Activated naive CD8-positive, alpha-beta T cell treated with anti-CD3 and anti-CD28 coated beads for 36 hours (primary cell): ENCODE measurements at regions not wholly inside any gene's neighbourhood (a gene's known extent, or its start where the extent isn't known, plus 50 kb on each side); places are given as distances from the start of the nearest gene placed in this dataset.

ENCODE experiments used
- DNase-seq: peaks from one replicate; pipeline ENCODE4 v3.0.0; 2021
- H3K27ac Mint-ChIP-seq: one replicate; pipeline ENCODE4 v1.8.0; 2022; ENCODE audit warnings: mild to moderate bottlenecking, moderate library complexity, mixed read lengths
- H3K27me3 Mint-ChIP-seq: one replicate; pipeline ENCODE4 v1.8.0; 2022; ENCODE audit warnings: mild to moderate bottlenecking, mixed read lengths
- H3K36me3 Mint-ChIP-seq: one replicate; pipeline ENCODE4 v1.8.0; 2021; ENCODE audit warnings: mild to moderate bottlenecking, mixed read lengths
- H3K4me1 Mint-ChIP-seq: one replicate; pipeline ENCODE4 v1.8.0; 2021; ENCODE audit warnings: mixed read lengths
- H3K4me3 Mint-ChIP-seq: one replicate; pipeline ENCODE4 v1.8.0; 2022; ENCODE audit warnings: mild to moderate bottlenecking, moderate library complexity, mixed read lengths
- H3K9me3 Mint-ChIP-seq: one replicate; pipeline ENCODE4 v1.8.0; 2022; ENCODE audit warnings: mixed read lengths

DNA sequence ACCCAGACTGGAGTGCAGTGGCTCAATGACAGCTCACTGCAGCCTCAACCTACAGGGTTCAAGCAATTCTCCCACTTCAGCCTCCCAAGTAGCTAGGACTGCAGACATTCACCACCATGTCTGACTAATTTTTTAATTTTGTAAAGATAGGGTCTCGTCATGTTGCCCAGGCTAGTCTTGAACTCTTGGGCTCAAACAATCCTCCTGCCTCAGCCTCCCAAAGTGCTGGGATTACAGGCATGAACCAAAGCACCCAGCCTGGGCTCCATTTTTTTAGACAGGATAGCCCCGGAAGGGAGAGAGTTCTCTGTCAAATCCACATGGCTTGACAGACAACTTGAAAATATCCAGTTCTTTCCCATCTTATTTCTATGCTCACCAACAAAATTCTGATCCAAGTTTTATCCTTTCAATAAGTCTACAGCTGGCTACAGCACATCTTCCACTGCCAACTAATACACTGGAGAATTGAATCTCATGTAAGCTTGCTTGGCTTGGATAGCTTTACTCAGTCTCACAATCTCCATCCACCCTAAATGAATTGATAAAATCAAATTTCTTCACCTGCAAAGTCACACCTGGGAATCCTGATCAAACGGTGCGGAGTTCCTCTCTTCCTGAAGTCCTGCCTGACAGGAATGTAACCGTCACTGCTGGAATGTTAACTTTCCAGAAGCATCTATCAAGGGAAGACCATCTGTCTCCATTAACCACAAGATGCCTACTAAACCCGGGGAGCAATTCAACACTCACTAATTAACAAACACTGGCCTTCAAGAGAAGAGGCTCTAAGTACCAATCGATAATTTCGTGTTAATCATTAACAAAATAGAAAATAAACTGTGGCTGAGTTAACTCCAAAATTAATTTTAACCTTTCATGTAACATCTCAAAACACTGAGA is 239.7 kb upstream of the MKLN1 start:
- Mint-ChIP-seq H3K27me3 (no peaks in the 10 kb centered on the region), H3K27ac (no peak overlapping the region), H3K4me3 (no peak overlapping the region), H3K36me3 (peaks cover 57% of the 10 kb centered on the region), H3K4me1 (peaks cover 50% of the 10 kb centered on the region), H3K9me3 (peaks cover 20% of the 10 kb centered on the region)
- no peak for DNase-seq

DNA sequence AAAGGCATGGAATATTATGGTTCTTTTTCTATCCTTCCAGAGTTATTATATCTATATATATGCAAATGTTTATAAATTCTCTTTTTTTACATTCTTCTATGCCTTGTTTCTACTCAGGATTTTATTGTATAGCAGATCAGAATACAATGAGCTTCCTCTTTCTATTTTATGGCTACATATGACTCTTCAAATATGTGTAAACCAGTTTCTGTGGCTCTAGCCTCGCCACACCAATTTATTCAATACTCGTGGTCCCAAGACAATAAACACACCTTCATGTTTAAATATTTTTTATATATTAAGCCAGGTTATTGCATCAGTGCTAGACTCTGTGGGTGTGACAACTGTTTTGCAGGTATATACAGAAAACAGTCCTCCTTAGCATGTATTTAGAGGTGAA is 237.5 kb upstream of the MKLN1 start:
- H3K9me3 Mint-ChIP-seq = peaks cover 14% of the 10 kb centered on the region
- H3K27me3 Mint-ChIP-seq = no peaks in the 10 kb centered on the region
- no peak overlapping the region for H3K27ac Mint-ChIP-seq
- H3K4me3 Mint-ChIP-seq = no peak overlapping the region
- peaks cover 43% of the 10 kb centered on the region for H3K4me1 Mint-ChIP-seq
- no peak for DNase-seq
- H3K36me3 Mint-ChIP-seq = peaks cover 55% of the 10 kb centered on the region

DNA sequence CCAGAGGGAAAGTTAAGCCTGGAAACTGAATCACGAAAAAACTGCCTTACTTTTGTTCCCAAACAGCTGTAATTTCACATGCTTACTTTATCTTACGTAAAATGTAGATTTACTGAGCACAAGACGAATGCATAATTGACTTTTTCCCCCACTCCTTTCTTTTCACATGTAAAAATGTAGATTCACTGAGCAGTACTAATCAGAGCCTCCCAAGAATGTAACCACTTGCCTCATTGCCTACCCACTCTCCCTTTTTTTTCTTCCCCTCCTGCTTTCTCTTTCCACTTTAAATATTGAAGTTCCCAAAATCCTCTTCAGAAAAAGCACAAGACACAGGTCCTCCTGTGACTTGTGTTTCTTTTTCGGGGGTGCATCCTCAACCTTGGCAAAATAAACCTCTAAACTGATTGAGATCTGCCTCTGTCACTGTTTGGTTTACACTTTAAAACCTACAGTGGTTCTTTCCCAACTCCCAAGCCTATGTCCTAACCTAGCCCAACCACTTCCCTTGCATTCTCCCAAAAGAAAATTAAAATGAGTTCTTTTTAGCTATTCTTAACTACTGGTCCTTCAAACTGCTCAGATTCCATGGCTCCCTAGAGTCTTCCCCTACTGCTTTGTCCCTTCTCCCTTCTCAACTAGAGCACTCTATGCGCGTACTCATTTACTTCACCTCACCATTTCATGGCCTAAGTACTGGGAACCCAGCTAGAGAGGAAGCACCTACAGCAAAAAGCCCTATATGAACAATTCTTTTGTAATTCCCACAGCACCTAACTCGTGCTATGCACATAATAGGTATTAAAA is 236.6 kb upstream of the MKLN1 start:
- H3K27ac Mint-ChIP-seq = peak overlapping the region; percentile 0

DNA sequence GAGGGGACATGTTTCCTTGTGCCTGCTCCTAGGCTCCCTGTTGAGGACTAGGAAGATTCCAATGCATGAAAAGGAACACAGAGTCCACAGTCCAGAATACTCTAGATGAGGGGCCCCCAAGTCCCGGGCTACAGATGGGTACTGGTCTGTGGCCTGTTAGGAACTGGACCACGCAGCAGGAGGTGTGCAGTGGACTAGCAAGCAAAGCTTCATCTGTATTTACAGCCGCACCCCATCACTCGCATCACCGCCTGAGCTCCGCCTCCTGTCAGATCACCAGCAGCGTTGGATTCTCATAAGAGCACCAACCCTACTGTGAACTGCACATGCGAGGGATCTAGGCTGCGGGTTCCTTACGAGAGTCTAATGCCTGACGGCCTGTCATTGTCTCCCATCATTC is 233.0 kb upstream of the MKLN1 start:
- no peak for DNase-seq
- Mint-ChIP-seq H3K4me3 (no peak overlapping the region), H3K36me3 (peaks cover 50% of the 10 kb centered on the region), H3K27me3 (no peaks in the 10 kb centered on the region), H3K27ac (no peak overlapping the region), H3K9me3 (peaks cover 6% of the 10 kb centered on the region), H3K4me1 (peaks cover 63% of the 10 kb centered on the region)

More for the DNA sequence above, 236.6 kb upstream of the MKLN1 start:
- no peak for DNase-seq
- no peak overlapping the region for H3K4me3 Mint-ChIP-seq
- peaks cover 11% of the 10 kb centered on the region for H3K9me3 Mint-ChIP-seq
- H3K27me3 Mint-ChIP-seq = no peaks in the 10 kb centered on the region
- H3K36me3 Mint-ChIP-seq = peaks cover 49% of the 10 kb centered on the region
- peaks cover 44% of the 10 kb centered on the region for H3K4me1 Mint-ChIP-seq

DNA sequence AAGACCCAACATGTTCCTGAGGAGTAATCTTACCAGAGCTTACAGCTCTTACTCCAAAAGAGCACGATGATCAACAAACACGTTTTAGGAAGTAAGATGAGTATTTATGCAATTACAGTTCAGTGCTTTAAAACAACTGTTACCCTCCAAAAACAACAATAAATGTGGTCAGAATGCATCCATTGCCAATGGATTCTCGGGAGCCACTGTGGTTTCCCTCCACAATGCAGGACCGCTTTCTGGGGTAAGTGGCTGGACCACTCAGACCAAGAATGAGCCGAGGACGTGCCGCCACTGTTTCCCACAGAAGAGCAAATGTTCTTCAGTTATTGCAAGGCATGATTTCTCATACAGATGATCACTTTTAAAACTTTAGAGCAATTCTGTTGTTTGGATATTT is 232.3 kb upstream of the MKLN1 start:
- Mint-ChIP-seq H3K27me3 (no peaks in the 10 kb centered on the region), H3K36me3 (peaks cover 48% of the 10 kb centered on the region), H3K27ac (no peak overlapping the region), H3K4me3 (no peak overlapping the region), H3K9me3 (peaks cover 6% of the 10 kb centered on the region), H3K4me1 (peaks cover 68% of the 10 kb centered on the region)
- DNase-seq = no peak

DNA sequence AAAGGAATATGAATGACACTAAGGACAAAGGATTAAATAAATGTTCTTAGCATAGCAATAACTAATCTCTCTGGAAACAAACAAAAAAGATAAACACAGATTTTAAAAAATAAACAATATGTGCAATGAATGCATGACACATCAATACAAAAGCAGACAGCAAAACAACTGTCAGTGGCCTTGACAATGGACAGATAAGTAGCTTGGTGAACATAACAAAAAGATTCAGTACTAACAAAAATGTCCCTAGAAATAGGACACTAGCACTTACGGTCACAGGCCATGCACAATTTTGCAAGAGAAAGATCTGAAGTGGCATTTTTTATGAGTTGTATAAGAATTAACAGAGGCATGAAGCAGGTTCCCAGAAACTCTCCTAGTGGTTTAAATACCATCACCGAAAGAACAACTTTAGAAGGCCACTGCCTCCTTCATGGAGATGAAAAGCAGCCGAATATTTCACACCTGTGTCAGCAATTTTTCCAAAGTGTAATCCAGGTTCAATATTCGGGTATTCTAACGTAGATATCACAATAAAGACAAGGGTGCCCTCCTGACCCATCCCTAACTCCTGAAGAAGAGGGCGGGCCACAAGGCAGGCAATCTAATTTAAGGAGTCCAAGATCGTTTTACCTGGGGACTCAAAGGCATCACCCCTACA is 231.3 kb upstream of the MKLN1 start:
- Mint-ChIP-seq H3K9me3 (peaks cover under 1% of the 10 kb centered on the region), H3K27ac (no peak overlapping the region), H3K36me3 (peaks cover 44% of the 10 kb centered on the region), H3K4me1 (peaks cover 66% of the 10 kb centered on the region), H3K27me3 (no peaks in the 10 kb centered on the region), H3K4me3 (no peak overlapping the region)
- DNase-seq = no peak

DNA sequence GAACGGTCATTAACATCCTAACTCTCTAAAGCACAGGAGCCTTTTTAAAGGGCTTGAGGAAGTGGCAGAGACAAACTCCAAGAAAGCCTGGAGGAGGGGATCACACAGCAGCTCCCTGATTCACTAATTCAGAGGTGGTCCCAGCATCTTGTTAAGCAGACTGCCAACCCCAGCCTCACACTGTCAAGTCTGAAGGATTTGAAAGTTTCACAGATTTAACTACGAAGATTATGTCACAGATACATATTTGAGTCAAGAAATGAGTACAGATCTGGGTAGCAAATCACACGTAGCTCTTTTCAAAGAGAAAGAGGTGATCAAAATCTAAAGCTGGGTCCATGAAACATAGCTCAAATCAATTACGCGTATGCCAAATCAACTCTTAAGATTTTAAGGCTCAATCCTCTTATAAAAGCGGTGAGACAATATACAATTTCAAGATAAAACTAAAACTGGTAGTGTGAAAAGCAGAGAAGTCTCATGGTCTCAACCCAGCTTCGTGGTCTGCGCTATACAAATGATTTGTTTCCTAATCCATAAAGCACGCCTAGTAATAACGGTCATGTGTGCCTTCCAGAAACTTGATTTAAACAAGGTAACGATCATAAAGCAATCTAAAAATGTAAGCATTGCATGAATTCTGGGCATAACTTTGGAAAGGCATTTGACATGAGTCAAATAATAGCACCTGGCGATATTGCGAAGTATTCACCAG is 229.9 kb upstream of the MKLN1 start:
- Mint-ChIP-seq H3K27me3 (no peaks in the 10 kb centered on the region), H3K36me3 (peaks cover 47% of the 10 kb centered on the region), H3K27ac (peak overlapping the region; percentile 63), H3K9me3 (peaks cover 1% of the 10 kb centered on the region), H3K4me3 (no peak overlapping the region), H3K4me1 (peaks cover 74% of the 10 kb centered on the region)
- DNase-seq = no peak

DNA sequence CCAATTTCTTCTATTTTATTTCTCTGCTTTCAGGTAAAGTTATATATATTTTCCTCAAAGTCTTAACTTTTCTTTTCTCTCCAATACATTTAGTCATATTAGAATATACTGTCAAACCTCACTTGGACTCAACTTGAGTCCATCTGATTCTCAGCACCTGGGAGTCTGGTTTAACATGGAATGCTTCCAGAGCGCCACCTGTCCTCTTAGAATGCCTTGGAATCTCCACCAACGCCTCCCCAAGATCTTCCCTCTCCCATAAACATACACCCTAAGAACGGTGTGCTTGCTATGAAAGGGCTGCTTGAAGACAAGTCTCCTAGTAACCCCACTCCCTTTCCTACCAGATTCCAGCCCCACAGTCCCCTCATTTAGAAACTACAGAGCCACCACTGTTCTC is 229.1 kb upstream of the MKLN1 start:
- peak overlapping the region; percentile 32 for H3K27ac Mint-ChIP-seq

DNA sequence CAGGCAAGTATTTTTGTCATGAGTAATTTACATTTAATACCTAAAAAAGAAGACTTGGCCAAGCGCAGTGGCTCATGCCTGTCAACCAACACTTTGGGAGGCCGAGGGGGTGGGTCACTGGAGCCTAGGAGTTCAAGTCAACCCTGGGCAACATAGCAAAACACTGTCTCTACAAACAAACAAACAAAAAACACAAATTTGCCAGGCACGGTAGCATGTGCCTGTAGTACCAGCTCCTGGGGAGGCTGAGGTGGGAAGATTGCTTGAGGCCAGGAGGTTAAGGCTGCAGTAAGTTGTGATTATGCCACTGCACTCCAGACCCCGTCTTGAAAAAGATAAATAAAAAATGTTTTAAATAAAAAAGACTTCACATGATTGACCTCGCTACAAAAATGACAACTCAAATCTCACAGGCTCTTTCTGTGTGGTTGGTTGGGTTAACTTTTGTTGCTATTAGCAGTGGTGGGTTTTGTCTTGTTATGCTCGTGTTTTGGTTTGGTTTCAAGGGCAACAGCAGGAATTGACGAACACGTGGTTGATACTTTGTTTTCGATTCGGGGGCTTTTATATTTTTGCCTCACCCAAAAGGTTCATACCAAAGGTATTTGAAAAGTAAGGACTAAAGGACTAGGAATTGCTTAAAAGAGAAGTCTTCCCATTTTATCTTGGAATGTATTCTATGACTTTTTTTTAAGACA is 227.2 kb upstream of the MKLN1 start:
- Mint-ChIP-seq H3K4me3 (peak overlapping the region; percentile 36), H3K4me1 (peaks cover 88% of the 10 kb centered on the region), H3K27ac (peak overlapping the region; percentile 81), H3K36me3 (peaks cover 46% of the 10 kb centered on the region), H3K9me3 (peaks cover 1% of the 10 kb centered on the region), H3K27me3 (no peaks in the 10 kb centered on the region)
- no peak for DNase-seq

More for the DNA sequence above, 229.1 kb upstream of the MKLN1 start:
- Mint-ChIP-seq H3K36me3 (peaks cover 48% of the 10 kb centered on the region), H3K4me1 (peaks cover 79% of the 10 kb centered on the region), H3K9me3 (peaks cover 1% of the 10 kb centered on the region), H3K4me3 (no peak overlapping the region), H3K27me3 (no peaks in the 10 kb centered on the region)
- no peak for DNase-seq

DNA sequence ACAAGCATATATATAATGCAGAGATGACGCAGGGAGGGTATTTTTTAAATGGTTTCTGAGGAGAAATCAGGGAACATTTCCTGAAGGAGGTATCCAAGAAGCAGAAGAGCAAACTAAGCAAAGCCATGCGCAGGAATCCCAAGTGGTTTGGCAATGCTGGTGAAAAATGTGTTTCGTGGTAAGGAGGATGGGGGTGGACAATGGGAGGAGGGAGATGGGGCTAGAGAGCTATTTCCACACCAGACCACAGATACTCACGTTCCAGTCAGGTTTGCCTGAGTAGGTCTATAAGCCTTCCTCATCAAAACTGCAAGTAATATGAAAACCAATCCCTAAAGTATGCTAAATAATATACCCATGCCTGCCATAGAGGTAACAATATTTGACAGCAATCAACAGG is 223.7 kb upstream of the MKLN1 start:
- peak overlapping the region; percentile 81 for H3K27ac Mint-ChIP-seq
- no peaks in the 10 kb centered on the region for H3K27me3 Mint-ChIP-seq
- no peak for DNase-seq
- peaks cover 1% of the 10 kb centered on the region for H3K9me3 Mint-ChIP-seq
- H3K4me1 Mint-ChIP-seq = peaks cover 65% of the 10 kb centered on the region
- peaks cover 38% of the 10 kb centered on the region for H3K36me3 Mint-ChIP-seq
- H3K4me3 Mint-ChIP-seq = peak overlapping the region; percentile 81

DNA sequence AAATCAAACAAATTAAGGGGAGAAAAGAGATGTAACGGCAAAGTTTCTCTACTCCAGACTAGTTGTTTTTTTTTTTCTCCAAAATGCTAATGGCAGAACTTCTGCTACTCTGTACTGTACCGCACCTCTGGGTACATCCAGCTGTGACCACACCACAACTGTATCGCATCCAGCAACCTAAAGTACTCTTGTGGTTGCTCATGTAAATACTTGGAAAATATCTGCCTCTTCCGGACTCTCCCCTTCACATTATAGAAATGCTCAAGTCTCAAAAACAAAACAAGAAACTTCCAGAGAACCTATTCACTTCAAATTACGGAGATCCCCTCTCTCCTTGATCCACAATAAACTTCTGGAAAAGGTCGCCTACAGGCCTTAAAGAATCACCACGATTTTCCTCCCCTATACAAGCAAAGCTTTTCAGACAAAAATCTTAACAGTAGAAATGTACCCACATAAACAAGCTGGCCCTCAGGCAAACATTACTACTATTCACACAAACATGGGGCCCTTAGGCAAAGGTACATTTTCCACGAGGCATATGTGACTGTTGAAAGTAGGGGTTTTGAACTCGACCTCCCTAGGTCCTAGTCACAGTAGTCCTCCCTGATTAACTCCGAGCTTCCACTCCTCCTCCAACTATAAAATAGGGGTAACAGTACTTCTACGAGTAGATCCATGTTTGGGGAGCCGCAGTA is 222.9 kb upstream of the MKLN1 start:
- H3K4me3 Mint-ChIP-seq = peak overlapping the region; percentile 81
- peaks cover 1% of the 10 kb centered on the region for H3K9me3 Mint-ChIP-seq
- DNase-seq = no peak
- no peaks in the 10 kb centered on the region for H3K27me3 Mint-ChIP-seq
- H3K36me3 Mint-ChIP-seq = peaks cover 35% of the 10 kb centered on the region
- H3K27ac Mint-ChIP-seq = peak overlapping the region; percentile 81
- H3K4me1 Mint-ChIP-seq = peaks cover 69% of the 10 kb centered on the region

DNA sequence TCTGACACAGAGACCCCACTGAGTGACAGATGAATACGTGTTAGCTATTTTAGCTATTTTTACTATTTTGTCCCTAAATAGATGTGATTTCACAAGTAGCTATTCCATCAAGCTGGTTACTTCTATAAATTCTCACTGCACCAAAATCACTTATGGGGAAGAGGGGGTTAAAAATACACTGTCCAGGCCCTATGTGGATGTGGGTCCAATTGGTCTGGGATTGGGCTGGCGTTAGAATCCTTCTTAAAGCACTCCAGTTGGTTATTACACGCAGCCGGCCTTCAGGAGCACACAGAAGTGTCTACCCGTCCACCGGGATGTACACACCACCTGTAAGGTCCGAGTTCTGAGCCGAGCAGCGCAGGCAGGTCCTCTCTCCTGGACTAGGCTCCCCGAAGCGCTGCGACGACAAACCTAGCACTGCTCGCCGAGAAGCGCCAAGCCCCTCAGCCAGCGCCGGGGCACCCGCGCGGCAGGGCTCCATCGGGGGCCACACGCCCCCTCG is 222.3 kb upstream of the MKLN1 start:
- Mint-ChIP-seq H3K4me1 (peaks cover 67% of the 10 kb centered on the region), H3K4me3 (peak overlapping the region; percentile 81), H3K27me3 (no peaks in the 10 kb centered on the region), H3K9me3 (peaks cover 1% of the 10 kb centered on the region), H3K27ac (peak overlapping the region; percentile 81), H3K36me3 (peaks cover 35% of the 10 kb centered on the region)
- DNase-seq = no peak

DNA sequence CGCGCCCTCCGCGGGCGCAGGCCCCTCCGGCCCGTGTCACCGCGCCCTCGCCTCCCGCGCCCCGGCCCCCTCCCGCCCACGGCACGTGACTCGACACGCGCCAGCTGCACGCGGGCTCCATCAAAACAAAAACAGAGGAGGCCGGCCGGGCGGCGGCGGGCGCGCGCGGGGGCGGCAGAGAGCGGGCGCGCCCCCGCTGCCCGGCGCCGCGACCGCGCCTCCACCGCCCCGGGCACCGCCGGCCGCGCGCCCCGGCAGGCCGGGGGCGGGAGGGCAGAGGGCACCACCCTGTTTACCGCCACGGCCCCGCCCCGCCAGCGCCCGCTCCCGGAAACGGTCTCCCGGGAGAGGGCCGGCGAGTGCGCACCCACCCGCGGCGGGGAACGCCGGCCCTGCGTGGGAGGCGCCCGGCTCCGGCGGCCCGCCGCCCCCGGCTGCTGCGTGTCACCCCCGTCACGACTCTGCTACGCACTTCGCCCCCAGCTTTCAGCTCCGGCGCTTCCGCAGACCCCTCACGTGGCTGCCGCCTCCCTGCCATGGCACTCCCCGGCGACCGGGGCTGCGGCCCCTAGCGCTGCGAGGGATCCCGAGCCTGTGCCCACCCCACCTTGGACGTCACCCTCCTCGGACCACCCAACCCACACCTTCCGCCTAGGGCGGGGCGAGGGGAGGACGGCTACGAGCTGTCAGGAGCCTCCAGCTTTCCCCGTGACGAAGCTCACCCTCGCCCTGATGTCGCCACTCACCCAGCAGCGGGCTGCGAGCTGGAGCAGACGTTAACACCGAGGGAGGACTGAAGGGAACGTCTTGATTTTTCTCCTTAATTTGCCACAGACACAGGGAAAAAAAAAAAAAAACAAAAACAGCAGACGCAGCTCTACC is 221.6 kb upstream of the MKLN1 start:
- Mint-ChIP-seq H3K36me3 (peaks cover 31% of the 10 kb centered on the region), H3K9me3 (peaks cover 1% of the 10 kb centered on the region), H3K27ac (peak overlapping the region; percentile 99), H3K27me3 (no peaks in the 10 kb centered on the region), H3K4me1 (peaks cover 68% of the 10 kb centered on the region), H3K4me3 (peak overlapping the region; percentile 99)
- DNase-seq = peak; percentile 89
